H1 (cell line): ENCODE measurements at regions not wholly inside any gene's neighbourhood (a gene's known extent, or its start where the extent isn't known, plus 50 kb on each side); places are given as distances from the start of the nearest gene placed in this dataset.

Source experiments
- CTCF ChIA-PET: fragments of 300-600 bp; sonication (Branson Sonifier 250); formaldehyde crosslinking; loops from one replicate; lab custom pipeline; 2021; ENCODE audit not compliant: partially characterized antibody; lab: Charles Lee
- POLR2A ChIA-PET: fragments of 300-600 bp; sonication (Branson Sonifier 250); formaldehyde crosslinking; loops from one replicate; lab custom pipeline; 2021; ENCODE audit warnings: inconsistent platforms; ENCODE audit not compliant: partially characterized antibody; lab: Charles Lee
- DNase-seq, 2 experiments: peaks; one replicate each; pipeline versions ENCODE4 v3.0.0 to v3.0.0-alpha.2; 2010 to 2022; ENCODE audit warnings: low spot score in 2 of 2, low read depth in 1 of 2, mixed read lengths in 1 of 2
- FAIRE-seq: peaks from 2 replicates; lab custom pipeline; 2011; peaks lifted over from hg19 to GRCh38; lab: Jason Lieb, UNC
- H2AFZ ChIP-seq: 2 replicates; pipeline ENCODE4 v1.8.1; 2012; ENCODE audit warnings: low read length, inconsistent platforms
- H2AK5ac ChIP-seq: 2 replicates; pipeline ENCODE4 v1.6.1; 2013; ENCODE audit warnings: low read depth, low read length
- H2BK120ac ChIP-seq: replicated peaks from 2 replicates; pipeline ENCODE3; 2013; ENCODE audit warnings: low read depth, low read length, inconsistent platforms
- H2BK12ac ChIP-seq: 2 replicates; pipeline ENCODE4 v1.6.1; 2013; ENCODE audit warnings: low read depth, low read length
- H2BK15ac ChIP-seq: 2 replicates; pipeline ENCODE4 v1.6.1; 2013; ENCODE audit warnings: low read length
- H2BK20ac ChIP-seq: 2 replicates; pipeline ENCODE4 v1.6.1; 2013; ENCODE audit warnings: low read length
- H2BK5ac ChIP-seq: 2 replicates; pipeline ENCODE4 v1.6.1; 2013; ENCODE audit warnings: low read depth, low read length
- H3K14ac ChIP-seq: 2 replicates; pipeline ENCODE4 v1.6.1; 2013; ENCODE audit warnings: inconsistent platforms; ENCODE audit not compliant: insufficient read length
- H3K18ac ChIP-seq: 2 replicates; pipeline ENCODE4 v1.6.1; 2013; ENCODE audit warnings: low read length; ENCODE audit errors: extremely low read depth
- H3K23ac ChIP-seq: 2 replicates; pipeline ENCODE4 v1.6.1; 2013; ENCODE audit warnings: inconsistent platforms; ENCODE audit not compliant: insufficient read length
- H3K23me2 ChIP-seq: 2 replicates; pipeline ENCODE4 v1.6.1; 2013; ENCODE audit warnings: low read depth, low read length
- H3K27ac ChIP-seq: 2 replicates; pipeline ENCODE4 v1.6.1; 2011; ENCODE audit warnings: low read depth, low read length, inconsistent platforms
- H3K27me3 ChIP-seq, 4 experiments: replicated peaks in 1 of 4; 1 replicate in 1 of 4; 2 replicates in 3 of 4; pipeline versions ENCODE4 v1.6.1 to v1.8.1; 2011 to 2013; ENCODE audit warnings: low read length in 3 of 4, mild to moderate bottlenecking in 3 of 4, inconsistent platforms in 2 of 4, mixed read lengths in 2 of 4, moderate library complexity in 1 of 4; ENCODE audit not compliant: control insufficient read depth in 3 of 4, insufficient read depth in 3 of 4; ENCODE audit errors: extremely low read depth in 1 of 4
- H3K36me3 ChIP-seq, 4 experiments: 2 replicates each; pipeline versions ENCODE4 v1.6.1 to v1.8.1; 2011 to 2013; ENCODE audit warnings: mild to moderate bottlenecking in 4 of 4, low read length in 3 of 4, moderate library complexity in 2 of 4, control low read depth in 1 of 4, inconsistent platforms in 1 of 4; ENCODE audit not compliant: insufficient read depth in 4 of 4, control insufficient read depth in 2 of 4
- H3K4ac ChIP-seq: replicated peaks from 2 replicates; pipeline ENCODE3; 2013; ENCODE audit warnings: low read length, low read depth, mixed read lengths, inconsistent platforms; ENCODE audit not compliant: insufficient read length
- H3K4me1 ChIP-seq, 4 experiments: replicated peaks in 1 of 4; 1 replicate in 1 of 4; 2 replicates in 3 of 4; pipeline versions ENCODE4 v1.6.1 to v1.8.1; 2011 to 2013; ENCODE audit warnings: low read length in 3 of 4, inconsistent platforms in 2 of 4, mixed read lengths in 1 of 4; ENCODE audit not compliant: insufficient read depth in 4 of 4, control insufficient read depth in 3 of 4
- H3K4me2 ChIP-seq, 2 experiments: 2 replicates each; pipeline versions ENCODE4 v1.6.1 to v1.8.1; 2011 to 2013; ENCODE audit warnings: low read depth in 2 of 2, low read length in 2 of 2, control low read depth in 1 of 2, inconsistent platforms in 1 of 2, mild to moderate bottlenecking in 1 of 2; ENCODE audit not compliant: insufficient read depth in 1 of 2
- H3K4me3 ChIP-seq, 4 experiments: fragments of 200-600, 300-600 bp in 1 of 4; sonication (generic), shearing (Covaris generic), sonication (Bioruptor Twin) in 1 of 4; 2 replicates each; pipeline versions ENCODE4 v1.5.1 to v1.8.1; 2011 to 2016; ENCODE audit warnings: low read length in 4 of 4, low read depth in 3 of 4, control low read depth in 2 of 4, inconsistent platforms in 2 of 4, mild to moderate bottlenecking in 2 of 4, mixed read lengths in 1 of 4, moderate library complexity in 1 of 4; ENCODE audit not compliant: insufficient read depth in 2 of 4; ENCODE audit errors: extremely low read depth in 1 of 4
- H3K56ac ChIP-seq: replicated peaks from 2 replicates; pipeline ENCODE3; 2013; ENCODE audit warnings: low read depth, mild to moderate bottlenecking, mixed read lengths, low read length, inconsistent platforms; ENCODE audit not compliant: insufficient read length
- H3K79me1 ChIP-seq: 2 replicates; pipeline ENCODE4 v1.6.1; 2013; ENCODE audit warnings: low read depth, low read length, control low read depth
- H3K79me2 ChIP-seq, 2 experiments: 2 replicates each; pipeline versions ENCODE4 v1.6.1 to v1.8.1; 2012 to 2013; ENCODE audit warnings: low read length in 2 of 2, mild to moderate bottlenecking in 2 of 2, inconsistent platforms in 1 of 2; ENCODE audit not compliant: insufficient read depth in 2 of 2, control insufficient read depth in 1 of 2
- H3K9ac ChIP-seq, 4 experiments: replicated peaks in 1 of 4; 1 replicate in 1 of 4; 2 replicates in 3 of 4; pipeline versions ENCODE4 v1.6.1 to v1.8.1; 2011 to 2013; ENCODE audit warnings: low read depth in 3 of 4, low read length in 3 of 4, control low read depth in 2 of 4, mild to moderate bottlenecking in 2 of 4, moderate library complexity in 2 of 4, inconsistent platforms in 1 of 4; ENCODE audit errors: extremely low read depth in 1 of 4
- H3K9me3 ChIP-seq, 2 experiments: 2 replicates each; pipeline versions ENCODE4 v1.6.1 to v1.8.1; 2012 to 2013; ENCODE audit warnings: mild to moderate bottlenecking in 2 of 2, moderate library complexity in 2 of 2, control low read depth in 1 of 2, inconsistent platforms in 1 of 2, low read depth in 1 of 2, low read length in 1 of 2, mixed read lengths in 1 of 2; ENCODE audit not compliant: insufficient read depth in 2 of 2
- H4K20me1 ChIP-seq, 2 experiments: replicated peaks in 1 of 2; 2 replicates each; pipeline versions ENCODE3 to v1.8.1; 2011 to 2013; ENCODE audit warnings: inconsistent platforms in 2 of 2, low read length in 2 of 2, mild to moderate bottlenecking in 1 of 2; ENCODE audit not compliant: insufficient read depth in 2 of 2, control insufficient read depth in 1 of 2
- H4K5ac ChIP-seq: 2 replicates; pipeline ENCODE4 v1.6.1; 2013; ENCODE audit warnings: low read length, low read depth, mixed read lengths, inconsistent platforms; ENCODE audit not compliant: insufficient read length
- H4K8ac ChIP-seq: 2 replicates; pipeline ENCODE4 v1.8.0; 2013; ENCODE audit warnings: mild to moderate bottlenecking, moderate library complexity, low read length, inconsistent platforms; ENCODE audit not compliant: insufficient read depth; ENCODE audit errors: extremely low read depth
- H4K91ac ChIP-seq: replicated peaks from 2 replicates; pipeline ENCODE3; 2013; ENCODE audit warnings: low read length, mixed read lengths, inconsistent platforms; ENCODE audit not compliant: insufficient read length
- BRCA1 ChIP-seq: IDR thresholded peaks from 2 replicates; pipeline ENCODE4 v1.6.1; 2012; ENCODE audit warnings: low read depth, low read length, improper control_type of control experiment
- CTBP2 ChIP-seq: IDR thresholded peaks from 2 replicates; pipeline ENCODE4 v1.7.0; 2011; ENCODE audit warnings: borderline replicate concordance, mild to moderate bottlenecking, moderate library complexity, mixed read lengths, low read length; ENCODE audit not compliant: insufficient read depth, insufficient read length
- EP300 ChIP-seq, 2 experiments: IDR thresholded peaks; 1 replicate in 1 of 2; 2 replicates in 1 of 2; pipeline ENCODE4 v1.6.1; 2011 to 2012; ENCODE audit warnings: low read depth in 2 of 2, low read length in 2 of 2, mild to moderate bottlenecking in 2 of 2, borderline replicate concordance in 1 of 2, inconsistent platforms in 1 of 2, moderate library complexity in 1 of 2
- HDAC2 ChIP-seq, 2 experiments: fragments of 300-600 bp in 1 of 2; sonication (generic) in 1 of 2; IDR thresholded peaks; 2 replicates each; pipeline ENCODE4 v1.6.1; 2011 to 2012; ENCODE audit warnings: low read depth in 2 of 2, low read length in 2 of 2, mild to moderate bottlenecking in 2 of 2, moderate library complexity in 2 of 2, borderline replicate concordance in 1 of 2, inconsistent platforms in 1 of 2
- HDAC6 ChIP-seq: IDR thresholded peaks from one replicate; pipeline ENCODE4 v1.7.1; 2012; ENCODE audit warnings: low read depth, mild to moderate bottlenecking, inconsistent platforms, low read length, moderate library complexity
- MAFK ChIP-seq: IDR thresholded peaks from 2 replicates; pipeline ENCODE4 v1.6.1; 2012; ENCODE audit warnings: low read depth, mild to moderate bottlenecking, improper control_type of control experiment, low read length
- POLR2A ChIP-seq, 2 experiments: IDR thresholded peaks; 1 replicate in 1 of 2; 2 replicates in 1 of 2; pipeline ENCODE4 v1.6.1; 2011; ENCODE audit warnings: low read depth in 2 of 2, low read length in 2 of 2, mild to moderate bottlenecking in 2 of 2; ENCODE audit errors: control extremely low read depth in 1 of 2
- POU5F1 ChIP-seq: IDR thresholded peaks from 2 replicates; pipeline ENCODE4 v1.6.1; 2011; ENCODE audit warnings: low read depth, mild to moderate bottlenecking, low read length, moderate library complexity
- RFX5 ChIP-seq: IDR thresholded peaks from 2 replicates; pipeline ENCODE4 v1.6.1; 2011; ENCODE audit warnings: low read depth, low read length, improper control_type of control experiment, borderline replicate concordance
- RNF2 ChIP-seq: fragments of 200-900, 300-1000 bp; sonication (generic); IDR thresholded peaks from 2 replicates; pipeline ENCODE4 v1.7.1; 2016; ENCODE audit warnings: borderline replicate concordance, low read depth, mild to moderate bottlenecking, antibody characterized with exemption, low read length; ENCODE audit not compliant: poor library complexity, severe bottlenecking; ENCODE audit errors: missing control alignments
- SP2 ChIP-seq: IDR thresholded peaks from 2 replicates; pipeline ENCODE4 v1.6.1; 2012; ENCODE audit warnings: mild to moderate bottlenecking, low read length, inconsistent platforms
- YY1 ChIP-seq: IDR thresholded peaks from 2 replicates; pipeline ENCODE4 v1.6.1; 2011; ENCODE audit warnings: low read depth, mild to moderate bottlenecking, low read length
- WGBS, 2 experiments: shearing (Covaris generic) in 1 of 2; methylation state at CpG; one replicate each; pipeline versions ENCODE4 v1.1.6 to v1.1.7; 2013 to 2015; ENCODE audit warnings: low lambda C conversion rate in 2 of 2, mixed read lengths in 2 of 2, inconsistent platforms in 1 of 2, low coverage in 1 of 2, missing lambda C conversion rate in 1 of 2; ENCODE audit not compliant: insufficient replicate concordance in 2 of 2, insufficient coverage in 1 of 2, insufficient read length in 1 of 2; ENCODE audit errors: extremely low coverage in 1 of 2, missing lambda C conversion rate in 1 of 2; 5-methylcytosine and 5-hydroxymethylcytosine counted together

- 92% methylated on average over 5 of the region's 5 CpGs; no CpG with 5 or more reads in 1 of the 2 experiments for WGBS, 2 experiments
- ChIA-PET POLR2A (no interaction called here), CTCF (interaction anchor here (0.8 kb wide), 1 partner anchor 456 kb away, joined by 3 read pairs; no protein-coding TSS in a partner anchor)
- H2AK5ac ChIP-seq: no peak overlapping the region
- H3K18ac ChIP-seq: no peak overlapping the region
- no peaks in the 10 kb centered on the region for H3K23me2 ChIP-seq
- no peaks in the 10 kb centered on the region; a peak in 1 of 7 replicates for H3K4me1 ChIP-seq
- peaks cover 0 to 3% of the 10 kb centered on the region in 2 experiments; a peak in 1 of 4 replicates for H3K9me3 ChIP-seq
- no peak overlapping the region for H3K56ac ChIP-seq
- H2BK20ac ChIP-seq: no peak overlapping the region
- no peak overlapping the region for H2AFZ ChIP-seq
- no peak overlapping the region for H4K8ac ChIP-seq
- H2BK12ac ChIP-seq: no peak overlapping the region
- H3K79me1 ChIP-seq: no peaks in the 10 kb centered on the region
- FAIRE-seq (no peak), DNase-seq (no peak)
- no peak overlapping the region for H2BK120ac ChIP-seq
- H3K4me2 ChIP-seq: no peak overlapping the region
- no peak overlapping the region for H3K4me3 ChIP-seq
- H3K36me3 ChIP-seq: no peaks in the 10 kb centered on the region
- H4K20me1 ChIP-seq: no peaks in the 10 kb centered on the region
- H3K79me2 ChIP-seq: no peaks in the 10 kb centered on the region
- H4K5ac ChIP-seq: no peak overlapping the region
- no peak overlapping the region for H3K4ac ChIP-seq
- H2BK15ac ChIP-seq: no peak overlapping the region
- H3K23ac ChIP-seq: no peak overlapping the region
- H4K91ac ChIP-seq: no peak overlapping the region
- H3K27ac ChIP-seq: no peak overlapping the region
- H2BK5ac ChIP-seq: no peak overlapping the region
- no peaks in the 10 kb centered on the region for H3K27me3 ChIP-seq
- H3K9ac ChIP-seq: no peak overlapping the region
- no peak overlapping the region for H3K14ac ChIP-seq
- TF ChIP-seq MAFK: no peak
- no peak for TF ChIP-seq CTBP2
- TF ChIP-seq POLR2A (IDR thresholded peaks at IDR 0.05; ENCODE audit: control extremely low read depth in 1 of 2, low read depth in 2 of 2, low read length in 2 of 2): no peak
- no peak for TF ChIP-seq RFX5
- TF ChIP-seq RNF2: no peak
- TF ChIP-seq YY1: no peak
- TF ChIP-seq SP2: no peak
- no peak for TF ChIP-seq HDAC2 (IDR thresholded peaks at IDR 0.05; ENCODE audit: borderline replicate concordance in 1 of 2, low read depth in 2 of 2, low read length in 2 of 2)
- no peak for TF ChIP-seq HDAC6
- TF ChIP-seq POU5F1: no peak
- no peak for TF ChIP-seq EP300 (IDR thresholded peaks at IDR 0.05; ENCODE audit: borderline replicate concordance in 1 of 2, low read depth in 2 of 2, low read length in 2 of 2)
- TF ChIP-seq BRCA1: no peak
These were observed 912.3 kb upstream of the SEL1L start for GRCh38 chr14:82445810-82446570.
